ENCODE measurements at regions not wholly inside any gene's neighbourhood (a gene's known extent, or its start where the extent isn't known, plus 50 kb on each side); places are given as distances from the start of the nearest gene placed in this dataset.

DNA sequence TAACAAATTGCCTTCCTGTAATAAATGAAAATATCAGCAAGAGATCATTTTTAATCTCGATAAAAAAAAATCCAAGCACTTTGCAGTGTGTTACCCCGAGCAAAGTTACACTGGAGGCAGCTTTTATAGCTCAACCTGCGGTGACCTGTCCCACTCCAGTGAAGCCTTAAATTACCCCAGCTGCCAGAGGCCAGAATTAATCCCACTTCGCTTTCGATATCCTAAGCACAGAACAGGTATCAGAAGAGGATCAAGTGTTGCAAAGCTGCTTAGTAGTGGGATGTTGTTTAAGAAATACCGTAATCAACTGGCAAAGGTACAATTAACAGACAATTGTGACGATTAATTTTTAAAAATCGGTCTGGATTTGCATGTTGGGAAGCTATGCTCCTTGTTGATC, 314.0 kb downstream of the AGTPBP1 start:
- Mint-ChIP-seq H3K4me1 (no peaks in the 10 kb centered on the region), H3K36me3 (ENCODE audit: low read depth) (no peaks in the 10 kb centered on the region), H3K27ac (no peak overlapping the region), H3K27me3 (peaks cover 11% of the 10 kb centered on the region), H3K4me3 (no peak overlapping the region), H3K9me3 (no peaks in the 10 kb centered on the region)
- ATAC-seq (ENCODE audit: low read depth) (no peak), DNase-seq (no peak)
- ChIA-PET CTCF (no interaction called here), POLR2A (no interaction called here)
- TF ChIP-seq, protein P1, sequence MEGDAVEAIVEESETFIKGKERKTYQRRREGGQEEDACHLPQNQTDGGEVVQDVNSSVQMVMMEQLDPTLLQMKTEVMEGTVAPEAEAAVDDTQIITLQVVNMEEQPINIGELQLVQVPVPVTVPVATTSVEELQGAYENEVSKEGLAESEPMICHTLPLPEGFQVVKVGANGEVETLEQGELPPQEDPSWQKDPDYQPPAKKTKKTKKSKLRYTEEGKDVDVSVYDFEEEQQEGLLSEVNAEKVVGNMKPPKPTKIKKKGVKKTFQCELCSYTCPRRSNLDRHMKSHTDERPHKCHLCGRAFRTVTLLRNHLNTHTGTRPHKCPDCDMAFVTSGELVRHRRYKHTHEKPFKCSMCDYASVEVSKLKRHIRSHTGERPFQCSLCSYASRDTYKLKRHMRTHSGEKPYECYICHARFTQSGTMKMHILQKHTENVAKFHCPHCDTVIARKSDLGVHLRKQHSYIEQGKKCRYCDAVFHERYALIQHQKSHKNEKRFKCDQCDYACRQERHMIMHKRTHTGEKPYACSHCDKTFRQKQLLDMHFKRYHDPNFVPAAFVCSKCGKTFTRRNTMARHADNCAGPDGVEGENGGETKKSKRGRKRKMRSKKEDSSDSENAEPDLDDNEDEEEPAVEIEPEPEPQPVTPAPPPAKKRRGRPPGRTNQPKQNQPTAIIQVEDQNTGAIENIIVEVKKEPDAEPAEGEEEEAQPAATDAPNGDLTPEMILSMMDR (IDR thresholded peaks at IDR 0.05), result no peak
- intact Hi-C loops (cut with micrococcal nuclease), result no loop called here

DNA sequence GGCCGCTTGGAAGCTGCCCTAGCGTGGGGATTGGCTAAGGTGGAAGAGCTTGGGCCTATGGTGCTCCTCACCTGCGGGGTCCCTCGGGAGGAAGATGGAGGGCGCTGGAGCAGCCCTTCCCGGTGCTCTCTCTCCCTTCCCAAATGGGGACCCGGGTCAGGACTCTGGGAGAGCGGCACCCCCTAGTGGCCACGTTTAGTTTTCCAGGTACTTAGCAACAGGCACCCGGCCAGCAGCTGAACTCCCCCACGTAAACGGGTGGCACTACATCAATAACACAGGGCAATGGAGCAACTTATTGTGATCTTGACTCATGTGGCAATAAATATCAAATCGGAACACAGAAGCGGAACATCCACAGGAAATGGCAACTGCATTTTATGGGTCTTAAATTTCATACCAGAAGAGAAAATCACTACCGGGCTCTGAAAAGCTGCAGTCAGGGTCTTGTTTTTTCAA, 316.6 kb downstream of the AGTPBP1 start:
- H3K27me3 Mint-ChIP-seq, result peaks cover 11% of the 10 kb centered on the region
- H3K4me1 Mint-ChIP-seq, result no peaks in the 10 kb centered on the region
- no peaks in the 10 kb centered on the region for H3K9me3 Mint-ChIP-seq
- ChIA-PET POLR2A (no interaction called here), CTCF (no interaction called here)
- no peak overlapping the region for H3K27ac Mint-ChIP-seq
- TF ChIP-seq, protein P1 (IDR thresholded peaks at IDR 0.05), result no peak
- H3K36me3 Mint-ChIP-seq (ENCODE audit: low read depth), result no peaks in the 10 kb centered on the region
- intact Hi-C loops (cut with micrococcal nuclease), result no loop called here
- no peak overlapping the region for H3K4me3 Mint-ChIP-seq
- DNase-seq (no peak), ATAC-seq (ENCODE audit: low read depth) (no peak)

DNA sequence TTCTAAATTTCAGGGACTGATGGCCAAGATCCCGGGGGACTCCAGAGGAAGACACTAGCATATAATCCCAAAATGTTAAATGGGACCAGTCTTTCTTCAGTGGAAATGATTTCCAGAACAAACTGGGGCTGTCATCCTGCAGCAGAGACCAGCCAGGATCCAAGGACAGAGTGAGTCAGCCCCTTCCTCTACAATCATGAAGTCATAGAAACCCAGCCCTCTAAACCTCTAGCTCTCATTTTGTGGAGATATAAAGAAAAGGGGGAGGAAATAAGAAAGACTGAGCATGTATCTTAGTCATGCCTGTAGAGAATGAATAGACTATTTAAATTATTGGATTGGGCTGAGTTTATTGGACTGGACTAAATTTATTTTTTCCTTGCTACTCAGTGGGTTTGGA, 318.3 kb downstream of the AGTPBP1 start:
- no peak overlapping the region for H3K27ac Mint-ChIP-seq
- DNase-seq, result no peak
- H3K4me1 Mint-ChIP-seq, result no peaks in the 10 kb centered on the region
- ChIA-PET POLR2A (no interaction called here), CTCF (no interaction called here)
- H3K27me3 Mint-ChIP-seq, result peaks cover 7% of the 10 kb centered on the region
- H3K36me3 Mint-ChIP-seq (ENCODE audit: low read depth), result no peaks in the 10 kb centered on the region
- no peak for ATAC-seq (ENCODE audit: low read depth)
- TF ChIP-seq, protein P1 (IDR thresholded peaks at IDR 0.05), result no peak
- H3K4me3 Mint-ChIP-seq, result no peak overlapping the region
- intact Hi-C loops (cut with micrococcal nuclease), result no loop called here
- no peaks in the 10 kb centered on the region for H3K9me3 Mint-ChIP-seq

DNA sequence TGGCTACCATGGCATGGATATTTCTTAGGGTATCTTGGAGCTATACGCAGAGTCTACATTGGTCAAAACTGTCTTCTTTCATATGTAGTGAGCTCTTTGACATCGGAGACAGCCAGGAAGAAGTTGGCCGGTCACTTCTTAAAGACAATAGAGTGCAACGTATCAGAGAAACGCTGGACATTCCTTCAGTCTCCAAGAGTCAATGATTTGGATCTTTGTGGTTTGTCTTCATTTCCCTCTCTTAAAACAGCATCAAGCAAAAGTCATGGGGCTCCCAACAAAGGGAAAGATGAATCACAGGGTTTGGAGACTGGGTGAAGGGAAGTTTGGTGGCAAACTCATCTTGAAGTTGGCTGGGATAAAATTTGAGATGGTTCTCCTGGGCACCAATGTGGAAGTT, 320.1 kb downstream of the AGTPBP1 start:
- H3K36me3 Mint-ChIP-seq (ENCODE audit: low read depth), result no peaks in the 10 kb centered on the region
- no peak overlapping the region for H3K27ac Mint-ChIP-seq
- H3K4me1 Mint-ChIP-seq, result no peaks in the 10 kb centered on the region
- TF ChIP-seq, protein P1 (IDR thresholded peaks at IDR 0.05), result no peak
- no peak for DNase-seq
- no peak for ATAC-seq (ENCODE audit: low read depth)
- H3K9me3 Mint-ChIP-seq, result no peaks in the 10 kb centered on the region
- intact Hi-C loops (cut with micrococcal nuclease), result no loop called here
- no peak overlapping the region for H3K4me3 Mint-ChIP-seq
- ChIA-PET CTCF (no interaction called here), POLR2A (no interaction called here)
- H3K27me3 Mint-ChIP-seq, result peaks cover 1% of the 10 kb centered on the region

DNA sequence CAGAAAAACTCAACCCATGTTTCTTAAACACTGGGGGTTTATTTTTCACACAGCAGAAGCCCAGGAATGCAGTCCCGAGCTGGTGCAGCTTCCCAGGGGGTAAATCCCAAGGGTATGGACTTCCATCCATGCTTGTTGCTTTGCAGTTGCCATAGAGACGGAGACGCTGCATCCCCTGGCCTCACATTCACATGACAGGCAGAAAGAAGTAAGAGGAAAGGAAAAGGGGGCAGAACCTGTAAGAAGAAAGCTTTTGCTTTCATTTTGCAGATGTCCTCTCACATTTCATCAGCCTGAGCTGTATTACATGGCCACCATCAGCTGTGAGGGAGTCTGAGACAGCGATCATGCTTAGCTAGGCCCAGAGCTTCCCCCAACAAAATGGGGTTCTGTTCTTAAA, 321.0 kb downstream of the AGTPBP1 start:
- intact Hi-C loops (cut with micrococcal nuclease), result no loop called here
- Mint-ChIP-seq H3K4me1 (no peaks in the 10 kb centered on the region), H3K9me3 (no peaks in the 10 kb centered on the region), H3K27me3 (peaks cover 1% of the 10 kb centered on the region), H3K36me3 (ENCODE audit: low read depth) (no peaks in the 10 kb centered on the region), H3K4me3 (no peak overlapping the region), H3K27ac (no peak overlapping the region)
- ChIA-PET CTCF (no interaction called here), POLR2A (no interaction called here)
- no peak for DNase-seq
- TF ChIP-seq, protein P1 (IDR thresholded peaks at IDR 0.05), result no peak
- ATAC-seq (ENCODE audit: low read depth), result no peak
